A673 (cell line): ENCODE measurements at regions not wholly inside any gene's neighbourhood (a gene's known extent, or its start where the extent isn't known, plus 50 kb on each side); places are given as distances from the start of the nearest gene placed in this dataset.

Source experiments
- EZH2 ChIP-seq: fragments of 200-600 bp; sonication (generic); IDR thresholded peaks from 2 replicates; pipeline ENCODE4 v1.6.1; 2017; ENCODE audit warnings: borderline replicate concordance, low read depth, mild to moderate bottlenecking, mixed read lengths, antibody characterized with exemption, low read length; ENCODE audit not compliant: poor library complexity, severe bottlenecking
- TF ChIP-seq, protein P1 (sequence below): fragments of 300-800, 200-600 bp; sonication (generic); conservative IDR thresholded peaks from 2 replicates; pipeline ENCODE4 v1.5.1; 2017; ENCODE audit warnings: low read depth, mild to moderate bottlenecking, antibody characterized with exemption, low read length, moderate library complexity, mixed read lengths

GRCh38 chr12:25045869-25046268 lies 97.0 kb upstream of the BCAT1 start:
- TF ChIP-seq, protein P1, sequence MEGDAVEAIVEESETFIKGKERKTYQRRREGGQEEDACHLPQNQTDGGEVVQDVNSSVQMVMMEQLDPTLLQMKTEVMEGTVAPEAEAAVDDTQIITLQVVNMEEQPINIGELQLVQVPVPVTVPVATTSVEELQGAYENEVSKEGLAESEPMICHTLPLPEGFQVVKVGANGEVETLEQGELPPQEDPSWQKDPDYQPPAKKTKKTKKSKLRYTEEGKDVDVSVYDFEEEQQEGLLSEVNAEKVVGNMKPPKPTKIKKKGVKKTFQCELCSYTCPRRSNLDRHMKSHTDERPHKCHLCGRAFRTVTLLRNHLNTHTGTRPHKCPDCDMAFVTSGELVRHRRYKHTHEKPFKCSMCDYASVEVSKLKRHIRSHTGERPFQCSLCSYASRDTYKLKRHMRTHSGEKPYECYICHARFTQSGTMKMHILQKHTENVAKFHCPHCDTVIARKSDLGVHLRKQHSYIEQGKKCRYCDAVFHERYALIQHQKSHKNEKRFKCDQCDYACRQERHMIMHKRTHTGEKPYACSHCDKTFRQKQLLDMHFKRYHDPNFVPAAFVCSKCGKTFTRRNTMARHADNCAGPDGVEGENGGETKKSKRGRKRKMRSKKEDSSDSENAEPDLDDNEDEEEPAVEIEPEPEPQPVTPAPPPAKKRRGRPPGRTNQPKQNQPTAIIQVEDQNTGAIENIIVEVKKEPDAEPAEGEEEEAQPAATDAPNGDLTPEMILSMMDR: no peak
- TF ChIP-seq EZH2: no peak
